K562 (cell line): ENCODE measurements at regions not wholly inside any gene's neighbourhood (a gene's known extent, or its start where the extent isn't known, plus 50 kb on each side); places are given as distances from the start of the nearest gene placed in this dataset.

Experiments
- CTCF ChIP-seq, 3 experiments: IDR thresholded peaks in 2 of 3; conservative IDR thresholded peaks in 1 of 3; 2 replicates each; pipeline ENCODE4 v1.5.1; 2011 to 2012; ENCODE audit warnings: low read length in 3 of 3, mild to moderate bottlenecking in 3 of 3, control low read depth in 2 of 3, improper control_type of control experiment in 1 of 3, inconsistent platforms in 1 of 3, low read depth in 1 of 3, mixed read lengths in 1 of 3, moderate library complexity in 1 of 3; ENCODE audit not compliant: insufficient read depth in 2 of 3
- LARP7 ChIP-seq: fragments of 450-650 bp; IDR thresholded peaks from 2 replicates; pipeline ENCODE4 v1.6.1; 2016

- TF ChIP-seq CTCF (IDR thresholded peaks at IDR 0.05 in 2 of 3, conservative IDR thresholded peaks at IDR 0.05 in 1 of 3; ENCODE audit: insufficient read depth in 2 of 3, low read depth in 1 of 3, low read length in 3 of 3) = no peak
- no peak for TF ChIP-seq LARP7
Measured at GRCh38 chr12:124678421-124678893, 111.0 kb upstream of the NCOR2 start.
